ENCODE measurements at regions not wholly inside any gene's neighbourhood (a gene's known extent, or its start where the extent isn't known, plus 50 kb on each side); places are given as distances from the start of the nearest gene placed in this dataset.
"Not testable (repeated sequence)": the region's sequence is repeated elsewhere in the genome, so short reads cannot be mapped to it uniquely, and the experiment has no call there.

DNA sequence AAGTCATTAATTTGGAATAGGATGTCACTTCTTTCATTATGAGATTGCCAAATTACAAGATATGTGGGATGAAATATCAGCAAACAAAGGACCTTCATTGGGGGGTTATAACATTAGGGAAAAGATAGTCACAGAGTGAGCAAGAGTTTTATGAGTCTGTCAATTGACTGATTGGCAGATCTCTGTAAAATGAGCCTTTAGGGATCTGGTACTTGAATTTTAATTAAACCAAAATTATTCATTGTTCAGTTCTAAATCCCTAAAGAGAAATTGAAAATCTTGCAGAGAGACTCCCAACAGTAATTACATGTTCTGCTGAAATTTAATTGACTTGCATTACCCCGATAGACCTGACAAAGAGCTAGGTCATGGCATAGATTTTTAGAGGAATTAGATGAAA is 768.1 kb upstream of the SPRY2 start:
- H3K4me1 ChIP-seq = no peaks in the 10 kb centered on the region
- ATAC-seq = no peak
- H3K36me3 ChIP-seq = no peaks in the 10 kb centered on the region
- TF ChIP-seq POLR2AphosphoS5 (IDR thresholded peaks at IDR 0.05) = no peak
- no peak for TF ChIP-seq EP300 (IDR thresholded peaks at IDR 0.05)
- TF ChIP-seq, protein P1, sequence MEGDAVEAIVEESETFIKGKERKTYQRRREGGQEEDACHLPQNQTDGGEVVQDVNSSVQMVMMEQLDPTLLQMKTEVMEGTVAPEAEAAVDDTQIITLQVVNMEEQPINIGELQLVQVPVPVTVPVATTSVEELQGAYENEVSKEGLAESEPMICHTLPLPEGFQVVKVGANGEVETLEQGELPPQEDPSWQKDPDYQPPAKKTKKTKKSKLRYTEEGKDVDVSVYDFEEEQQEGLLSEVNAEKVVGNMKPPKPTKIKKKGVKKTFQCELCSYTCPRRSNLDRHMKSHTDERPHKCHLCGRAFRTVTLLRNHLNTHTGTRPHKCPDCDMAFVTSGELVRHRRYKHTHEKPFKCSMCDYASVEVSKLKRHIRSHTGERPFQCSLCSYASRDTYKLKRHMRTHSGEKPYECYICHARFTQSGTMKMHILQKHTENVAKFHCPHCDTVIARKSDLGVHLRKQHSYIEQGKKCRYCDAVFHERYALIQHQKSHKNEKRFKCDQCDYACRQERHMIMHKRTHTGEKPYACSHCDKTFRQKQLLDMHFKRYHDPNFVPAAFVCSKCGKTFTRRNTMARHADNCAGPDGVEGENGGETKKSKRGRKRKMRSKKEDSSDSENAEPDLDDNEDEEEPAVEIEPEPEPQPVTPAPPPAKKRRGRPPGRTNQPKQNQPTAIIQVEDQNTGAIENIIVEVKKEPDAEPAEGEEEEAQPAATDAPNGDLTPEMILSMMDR (IDR thresholded peaks at IDR 0.05) = no peak
- TF ChIP-seq POLR2A (IDR thresholded peaks at IDR 0.05) = no peak
- no peaks in the 10 kb centered on the region for H3K27me3 ChIP-seq
- WGBS, 2 donors (ENCODE audit: low coverage in 1 of 2) = 82 to 93% methylated on average over 1 of the region's 1 CpG
- H3K27ac ChIP-seq = no peak overlapping the region
- no peaks in the 10 kb centered on the region for H3K9me3 ChIP-seq
- H3K4me3 ChIP-seq = no peak overlapping the region

DNA sequence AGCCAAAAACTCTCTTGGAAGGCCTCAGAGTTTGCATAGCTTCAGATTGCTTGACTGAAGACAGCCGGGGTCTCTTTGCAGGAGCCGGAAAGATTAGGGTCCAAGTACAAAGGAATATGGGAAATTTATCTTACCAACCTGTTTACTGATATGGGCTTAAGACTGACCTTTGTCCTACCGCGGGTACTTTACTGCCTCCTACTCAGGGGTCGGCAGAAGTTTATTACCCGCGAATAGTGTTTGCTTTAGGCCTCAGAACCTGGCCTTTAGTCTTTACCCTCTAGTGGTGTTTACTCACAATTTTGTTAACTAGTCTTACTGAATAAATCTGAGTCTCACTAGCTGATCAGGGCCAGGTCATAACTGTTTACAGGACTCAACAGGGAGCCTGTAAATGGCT is 765.4 kb upstream of the SPRY2 start:
- H3K36me3 ChIP-seq = no peaks in the 10 kb centered on the region
- H3K4me3 ChIP-seq = no peak overlapping the region
- WGBS, 2 donors (ENCODE audit: low coverage in 1 of 2) = 14 to 31% methylated on average over 3 to 7 of the region's 7 CpGs
- no peak for TF ChIP-seq POLR2AphosphoS5 (IDR thresholded peaks at IDR 0.05)
- TF ChIP-seq, protein P1 (IDR thresholded peaks at IDR 0.05) = no peak
- no peak for TF ChIP-seq EP300 (IDR thresholded peaks at IDR 0.05)
- TF ChIP-seq POLR2A (IDR thresholded peaks at IDR 0.05) = no peak
- H3K4me1 ChIP-seq = no peaks in the 10 kb centered on the region
- H3K27me3 ChIP-seq = no peaks in the 10 kb centered on the region
- H3K9me3 ChIP-seq = no peaks in the 10 kb centered on the region
- no peak for ATAC-seq
- no peak overlapping the region for H3K27ac ChIP-seq

DNA sequence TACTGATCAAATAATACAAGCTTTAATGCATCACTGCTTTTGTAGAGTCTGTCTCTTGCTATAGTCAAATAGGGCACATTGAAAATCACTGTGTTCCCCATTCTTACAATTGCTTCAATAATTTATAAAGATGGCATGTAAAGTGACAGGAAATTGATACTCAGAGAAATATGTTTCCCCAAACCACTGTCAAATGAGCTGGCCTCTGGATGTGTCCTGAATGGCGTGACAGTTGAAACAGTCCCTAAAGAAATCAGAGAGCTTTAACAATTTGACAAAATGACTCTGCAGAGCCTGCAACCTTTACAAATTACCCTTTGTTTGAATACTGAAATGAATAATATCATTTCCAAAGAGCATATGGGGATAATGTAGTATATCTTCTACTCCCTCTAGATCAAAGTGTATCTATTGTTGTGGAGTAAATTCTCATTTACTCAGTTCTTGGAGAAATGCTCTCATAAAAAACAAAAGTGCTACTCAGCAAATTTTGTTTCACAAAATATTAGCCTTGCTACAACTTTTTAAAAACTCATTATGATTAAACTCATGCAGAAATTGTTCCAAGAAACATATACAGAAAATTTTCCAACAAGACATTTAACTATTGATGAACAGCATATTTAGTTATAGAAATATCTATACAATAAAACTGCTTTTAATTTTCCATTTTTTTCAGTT is 763.2 kb upstream of the SPRY2 start:
- Histone ChIP-seq H3K4me3 (no peak overlapping the region), H3K27me3 (no peaks in the 10 kb centered on the region), H3K4me1 (no peaks in the 10 kb centered on the region), H3K27ac (no peak overlapping the region), H3K9me3 (no peaks in the 10 kb centered on the region), H3K36me3 (no peaks in the 10 kb centered on the region)
- no peak for ATAC-seq
- 50 to 53% methylated on average over 1 of the region's 1 CpG for WGBS, 2 donors (ENCODE audit: low coverage in 1 of 2)
- no peak for TF ChIP-seq EP300 (IDR thresholded peaks at IDR 0.05)

DNA sequence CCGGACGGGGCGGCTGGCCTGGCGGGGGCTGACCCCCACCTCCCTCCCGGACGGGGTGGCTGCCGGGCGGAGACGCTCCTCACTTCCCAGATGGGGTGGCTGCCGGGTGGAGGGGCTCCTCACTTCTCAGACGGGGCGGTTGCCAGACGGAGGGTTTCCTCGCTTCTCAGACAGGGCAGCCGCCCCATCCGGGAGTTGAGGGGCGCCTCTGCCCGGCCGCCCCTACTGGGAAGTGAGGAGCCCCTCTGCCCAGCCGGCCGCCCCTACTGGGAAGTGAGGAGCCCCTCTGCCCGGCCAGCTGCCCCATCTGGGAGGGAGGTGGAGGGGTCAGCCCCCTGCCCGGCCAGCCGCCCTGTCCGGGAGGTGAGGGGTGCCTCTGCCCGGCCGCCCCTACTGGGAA is 761.1 kb upstream of the SPRY2 start:
- H3K27ac ChIP-seq, ATAC-seq, H3K27me3 ChIP-seq, H3K9me3 ChIP-seq, H3K4me3 ChIP-seq, H3K36me3 ChIP-seq, H3K4me1 ChIP-seq: not testable (repeated sequence)
- WGBS, 2 donors (ENCODE audit: low coverage in 1 of 2) = 80% methylated on average over 1 of the region's 27 CpGs; no CpG with 5 or more reads in 1 of the 2 donors

DNA sequence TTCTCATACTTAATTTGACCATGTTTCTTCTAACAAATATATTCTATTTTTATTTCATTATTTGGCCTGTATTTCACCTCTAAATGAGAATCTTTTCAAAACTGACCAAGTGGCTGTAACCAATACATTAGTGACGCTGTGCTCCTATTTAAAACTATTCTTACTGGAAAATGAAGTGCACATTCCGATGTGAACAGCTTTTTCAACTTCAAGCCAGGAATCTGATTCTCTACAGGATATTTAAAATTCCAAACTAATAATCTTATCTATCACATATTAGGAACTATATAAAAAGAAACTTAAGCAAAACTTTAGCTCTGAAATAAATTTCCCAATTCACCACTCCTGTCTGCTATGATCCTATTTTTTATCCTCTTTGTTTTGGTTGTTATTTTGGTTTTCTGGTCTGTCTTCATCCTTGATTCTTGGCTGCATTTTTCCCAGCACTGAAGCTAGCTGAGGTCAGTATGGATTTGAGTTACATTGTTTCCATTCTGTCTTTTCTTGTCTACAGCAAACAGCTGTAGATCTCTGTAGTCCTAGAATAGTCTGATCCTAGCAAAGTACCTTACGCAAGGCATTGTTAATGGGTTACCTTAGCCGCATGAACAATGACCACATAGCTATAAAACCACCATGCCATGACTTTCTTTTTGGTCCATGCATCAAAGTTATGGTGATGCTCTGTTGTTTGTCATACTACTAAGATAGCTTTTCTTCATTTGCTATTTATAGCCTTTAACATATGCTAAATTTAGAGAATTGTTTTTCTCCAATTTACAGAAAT is 748.6 kb upstream of the SPRY2 start:
- Histone ChIP-seq H3K4me3 (no peak overlapping the region), H3K27me3 (no peaks in the 10 kb centered on the region), H3K27ac (no peak overlapping the region), H3K9me3 (no peaks in the 10 kb centered on the region), H3K36me3 (no peaks in the 10 kb centered on the region), H3K4me1 (no peaks in the 10 kb centered on the region)
- TF ChIP-seq EP300 (IDR thresholded peaks at IDR 0.05) (no peak), POLR2AphosphoS5 (IDR thresholded peaks at IDR 0.05) (no peak), POLR2A (IDR thresholded peaks at IDR 0.05) (no peak)
- TF ChIP-seq, protein P1 (IDR thresholded peaks at IDR 0.05) = no peak
- no peak for ATAC-seq
- 39 to 79% methylated on average over 2 to 4 of the region's 4 CpGs for WGBS, 2 donors (ENCODE audit: low coverage in 1 of 2)

DNA sequence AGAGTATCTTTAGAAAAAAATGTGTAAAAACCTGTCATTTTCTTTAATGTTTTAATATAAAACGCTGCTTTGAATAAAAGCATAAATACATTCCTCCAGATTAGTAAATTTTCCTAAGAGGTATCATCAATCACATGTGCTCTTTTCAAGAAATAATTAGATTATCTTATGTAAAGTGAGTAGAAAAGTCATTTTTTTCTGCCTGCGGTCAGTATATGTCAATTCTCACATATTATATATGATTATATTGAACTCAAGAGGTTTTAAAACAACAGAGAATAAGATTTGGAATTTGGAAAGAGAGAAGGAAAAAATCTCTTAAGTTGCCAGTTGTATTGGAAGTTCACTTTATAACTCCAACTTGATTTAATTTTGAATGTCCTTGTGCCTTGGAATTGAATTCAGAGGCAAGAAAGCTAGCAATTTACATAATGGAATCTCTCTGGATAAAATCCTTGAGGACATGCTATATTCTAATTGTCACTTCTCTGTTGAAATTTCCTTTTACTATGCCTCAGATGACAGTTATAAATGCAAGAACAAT is 740.1 kb upstream of the SPRY2 start:
- no peaks in the 10 kb centered on the region for H3K4me1 ChIP-seq
- H3K9me3 ChIP-seq = no peaks in the 10 kb centered on the region
- TF ChIP-seq POLR2A (IDR thresholded peaks at IDR 0.05) (no peak), POLR2AphosphoS5 (IDR thresholded peaks at IDR 0.05) (no peak), EP300 (IDR thresholded peaks at IDR 0.05) (no peak)
- TF ChIP-seq, protein P1 (IDR thresholded peaks at IDR 0.05) = no peak
- H3K27me3 ChIP-seq = no peaks in the 10 kb centered on the region
- ATAC-seq = no peak
- WGBS, 2 donors (ENCODE audit: low coverage in 1 of 2) = 54 to 69% methylated on average over 2 of the region's 2 CpGs
- no peaks in the 10 kb centered on the region for H3K36me3 ChIP-seq
- H3K4me3 ChIP-seq = no peak overlapping the region
- H3K27ac ChIP-seq = no peak overlapping the region

All from gastroesophageal sphincter (tissue), 4 donors.